Neural progenitor cell (in vitro differentiated cells): ENCODE measurements at regions not wholly inside any gene's neighbourhood (a gene's known extent, or its start where the extent isn't known, plus 50 kb on each side); places are given as distances from the start of the nearest gene placed in this dataset.

Source experiments
- DNase-seq: peaks from one replicate; pipeline ENCODE4 v3.0.0-alpha.2; 2016; ENCODE audit warnings: low spot score
- H2AFZ ChIP-seq: fragments of 200-600 bp; sonication (generic); replicated peaks from 2 replicates; pipeline ENCODE4 v1.6.1; 2016; ENCODE audit warnings: antibody characterized with exemption
- H3F3A ChIP-seq: fragments of 200-600 bp; sonication (generic); 2 replicates; pipeline ENCODE4 v1.6.1; 2016; ENCODE audit warnings: antibody characterized with exemption, low read depth
- H3K27ac ChIP-seq: fragments of 200-600 bp; sonication (generic); 2 replicates; pipeline ENCODE4 v1.5.1; 2016; ENCODE audit warnings: mild to moderate bottlenecking
- H3K27me3 ChIP-seq: fragments of 200-600 bp; sonication (generic); 2 replicates; pipeline ENCODE4 v1.6.1; 2016; ENCODE audit warnings: mild to moderate bottlenecking, moderate library complexity
- H3K36me3 ChIP-seq: fragments of 200-600 bp; sonication (generic); 2 replicates; pipeline ENCODE4 v1.5.1; 2016
- H3K4me1 ChIP-seq: fragments of 200-600 bp; sonication (generic); 2 replicates; pipeline ENCODE4 v1.6.1; 2016; ENCODE audit warnings: mixed run types
- H3K4me2 ChIP-seq: fragments of 200-600 bp; sonication (generic); 2 replicates; pipeline ENCODE4 v1.6.1; 2016
- H3K4me3 ChIP-seq: fragments of 200-600 bp; sonication (generic); 2 replicates; pipeline ENCODE4 v1.5.1; 2016
- H3K79me2 ChIP-seq: fragments of 200-600 bp; sonication (generic); 2 replicates; pipeline ENCODE4 v1.6.1; 2016; ENCODE audit warnings: low read depth
- H3K9ac ChIP-seq: fragments of 200-600 bp; sonication (generic); 2 replicates; pipeline ENCODE4 v1.6.1; 2016
- H3K9me3 ChIP-seq: fragments of 200-600 bp; sonication (generic); 2 replicates; pipeline ENCODE4 v1.5.1; 2016; ENCODE audit warnings: low read depth
- H4K20me1 ChIP-seq: fragments of 200-600 bp; sonication (generic); 2 replicates; pipeline ENCODE4 v1.6.1; 2016; ENCODE audit warnings: low read depth
- H3K27ac Mint-ChIP-seq: 3 replicates; pipeline ENCODE4 v1.8.0; 2021; ENCODE audit warnings: mixed read lengths
- H3K27me3 Mint-ChIP-seq: 2 replicates; pipeline ENCODE4 v1.8.0; 2022; ENCODE audit warnings: low read depth, mild to moderate bottlenecking, inconsistent platforms, moderate library complexity, mixed read lengths; ENCODE audit not compliant: insufficient read depth
- H3K36me3 Mint-ChIP-seq: 3 replicates; pipeline ENCODE4 v1.8.0; 2021; ENCODE audit warnings: mixed read lengths
- H3K4me1 Mint-ChIP-seq: 3 replicates; pipeline ENCODE4 v1.8.0; 2021; ENCODE audit warnings: mixed read lengths
- H3K4me3 Mint-ChIP-seq: 3 replicates; pipeline ENCODE4 v1.8.0; 2021; ENCODE audit warnings: mild to moderate bottlenecking, moderate library complexity, mixed read lengths
- H3K9me3 Mint-ChIP-seq: 3 replicates; pipeline ENCODE4 v1.8.0; 2020; ENCODE audit warnings: mixed read lengths
- EZH2 ChIP-seq: fragments of 200-600 bp; sonication (generic); IDR thresholded peaks from 2 replicates; pipeline ENCODE4 v1.6.1; 2017; ENCODE audit warnings: antibody characterized with exemption, mild to moderate bottlenecking, moderate library complexity
- EZH2phosphoT487 ChIP-seq: fragments of 200-600 bp; sonication (generic); IDR thresholded peaks from 2 replicates; pipeline ENCODE4 v1.6.1; 2017; ENCODE audit warnings: antibody characterized with exemption
- TF ChIP-seq, protein P1 (sequence below): fragments of 200-600 bp; sonication (generic); IDR thresholded peaks from 2 replicates; pipeline ENCODE4 v1.5.1; 2017; ENCODE audit warnings: antibody characterized with exemption, mild to moderate bottlenecking

GRCh38 chr13:58883405-58883804 is 1251.9 kb downstream of the PCDH17 start:
- no peak for DNase-seq
- H3K4me3 ChIP-seq = no peak overlapping the region
- no peak overlapping the region for H3K27ac ChIP-seq
- no peaks in the 10 kb centered on the region for H3K9me3 Mint-ChIP-seq
- H3K4me3 Mint-ChIP-seq = no peak overlapping the region
- no peaks in the 10 kb centered on the region for H3K79me2 ChIP-seq
- peaks cover 19% of the 10 kb centered on the region for H3K4me1 ChIP-seq
- TF ChIP-seq EZH2phosphoT487 (no peak), EZH2 (no peak)
- TF ChIP-seq, protein P1, sequence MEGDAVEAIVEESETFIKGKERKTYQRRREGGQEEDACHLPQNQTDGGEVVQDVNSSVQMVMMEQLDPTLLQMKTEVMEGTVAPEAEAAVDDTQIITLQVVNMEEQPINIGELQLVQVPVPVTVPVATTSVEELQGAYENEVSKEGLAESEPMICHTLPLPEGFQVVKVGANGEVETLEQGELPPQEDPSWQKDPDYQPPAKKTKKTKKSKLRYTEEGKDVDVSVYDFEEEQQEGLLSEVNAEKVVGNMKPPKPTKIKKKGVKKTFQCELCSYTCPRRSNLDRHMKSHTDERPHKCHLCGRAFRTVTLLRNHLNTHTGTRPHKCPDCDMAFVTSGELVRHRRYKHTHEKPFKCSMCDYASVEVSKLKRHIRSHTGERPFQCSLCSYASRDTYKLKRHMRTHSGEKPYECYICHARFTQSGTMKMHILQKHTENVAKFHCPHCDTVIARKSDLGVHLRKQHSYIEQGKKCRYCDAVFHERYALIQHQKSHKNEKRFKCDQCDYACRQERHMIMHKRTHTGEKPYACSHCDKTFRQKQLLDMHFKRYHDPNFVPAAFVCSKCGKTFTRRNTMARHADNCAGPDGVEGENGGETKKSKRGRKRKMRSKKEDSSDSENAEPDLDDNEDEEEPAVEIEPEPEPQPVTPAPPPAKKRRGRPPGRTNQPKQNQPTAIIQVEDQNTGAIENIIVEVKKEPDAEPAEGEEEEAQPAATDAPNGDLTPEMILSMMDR = no peak
- no peak overlapping the region for H2AFZ ChIP-seq
- no peaks in the 10 kb centered on the region for H3K27me3 ChIP-seq
- no peak overlapping the region for H3K4me2 ChIP-seq
- no peaks in the 10 kb centered on the region for H3K9me3 ChIP-seq
- H3K36me3 Mint-ChIP-seq = no peaks in the 10 kb centered on the region
- no peaks in the 10 kb centered on the region for H4K20me1 ChIP-seq
- no peaks in the 10 kb centered on the region for H3K27me3 Mint-ChIP-seq
- H3F3A ChIP-seq = peaks cover 17% of the 10 kb centered on the region
- H3K36me3 ChIP-seq = no peaks in the 10 kb centered on the region
- peaks cover 13% of the 10 kb centered on the region for H3K4me1 Mint-ChIP-seq
- H3K9ac ChIP-seq = no peak overlapping the region
- no peak overlapping the region for H3K27ac Mint-ChIP-seq

- H3K27ac ChIP-seq = peak overlapping the region; percentile 20
Measured at GRCh38 chr13:58884353-58885209, 1253.0 kb downstream of the PCDH17 start.

DNA sequence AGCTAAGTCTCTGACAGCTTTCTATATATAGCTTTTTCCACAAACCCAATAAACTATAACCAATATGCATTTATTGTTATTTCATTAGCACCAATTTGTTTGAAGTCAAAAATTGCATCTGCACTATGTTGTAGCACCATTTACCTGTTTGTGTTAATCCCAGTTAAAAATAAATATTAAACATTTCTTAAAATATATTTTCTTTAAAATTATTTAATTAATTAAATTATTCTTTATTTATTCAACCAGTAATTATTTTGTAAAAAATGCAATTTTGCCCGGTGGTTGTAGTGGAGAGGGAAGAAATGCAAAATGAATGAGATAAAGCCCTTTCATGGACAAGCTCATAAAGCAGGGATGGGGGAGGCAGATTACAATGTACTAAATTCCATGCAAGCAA is 1257.9 kb downstream of the PCDH17 start:
- H3K27me3 ChIP-seq = no peaks in the 10 kb centered on the region
- TF ChIP-seq, protein P1 = no peak
- no peak for TF ChIP-seq EZH2
- no peak for TF ChIP-seq EZH2phosphoT487
- Mint-ChIP-seq H3K27ac (no peak overlapping the region), H3K27me3 (no peaks in the 10 kb centered on the region), H3K9me3 (no peaks in the 10 kb centered on the region), H3K4me3 (no peak overlapping the region), H3K36me3 (no peaks in the 10 kb centered on the region), H3K4me1 (peaks cover 12% of the 10 kb centered on the region)
- no peak overlapping the region for H3K4me3 ChIP-seq
- H3K4me2 ChIP-seq = no peak overlapping the region
- H3K9me3 ChIP-seq = no peaks in the 10 kb centered on the region
- H3K27ac ChIP-seq = no peak overlapping the region
- no peaks in the 10 kb centered on the region for H4K20me1 ChIP-seq
- no peak overlapping the region for H3K9ac ChIP-seq
- no peak for DNase-seq
- H3K36me3 ChIP-seq = no peaks in the 10 kb centered on the region
- H2AFZ ChIP-seq = peak overlapping the region; percentile 35
- H3F3A ChIP-seq = peaks cover 10% of the 10 kb centered on the region
- H3K4me1 ChIP-seq = peaks cover 10% of the 10 kb centered on the region
- H3K79me2 ChIP-seq = no peaks in the 10 kb centered on the region

More at GRCh38 chr13:58884353-58885209, 1253.0 kb downstream of the PCDH17 start:
- Histone ChIP-seq H3K9ac (no peak overlapping the region), H3K4me2 (peak overlapping the region; percentile 15), H3F3A (peaks cover 17% of the 10 kb centered on the region), H3K9me3 (no peaks in the 10 kb centered on the region), H3K36me3 (no peaks in the 10 kb centered on the region), H2AFZ (no peak overlapping the region), H4K20me1 (no peaks in the 10 kb centered on the region), H3K4me1 (peaks cover 19% of the 10 kb centered on the region), H3K79me2 (no peaks in the 10 kb centered on the region), H3K27me3 (no peaks in the 10 kb centered on the region), H3K4me3 (no peak overlapping the region)
- H3K4me1 Mint-ChIP-seq = peaks cover 13% of the 10 kb centered on the region
- no peaks in the 10 kb centered on the region for H3K27me3 Mint-ChIP-seq
- H3K4me3 Mint-ChIP-seq = no peak overlapping the region
- peak; percentile 50 for DNase-seq
- no peaks in the 10 kb centered on the region for H3K9me3 Mint-ChIP-seq
- H3K36me3 Mint-ChIP-seq = no peaks in the 10 kb centered on the region
- no peak overlapping the region for H3K27ac Mint-ChIP-seq
- TF ChIP-seq, protein P1 = no peak
- TF ChIP-seq EZH2 (no peak), EZH2phosphoT487 (no peak)
